C4-2B (cell line): ENCODE measurements at regions not wholly inside any gene's neighbourhood (a gene's known extent, or its start where the extent isn't known, plus 50 kb on each side); places are given as distances from the start of the nearest gene placed in this dataset.

Experiments used
- ZFX ChIP-seq: fragments of 450-650 bp; IDR thresholded peaks from 2 replicates; pipeline ENCODE4 v1.6.1; 2017
- TF ChIP-seq, protein P1 (sequence below): fragments of 450-650 bp; conservative IDR thresholded peaks from 2 replicates; pipeline ENCODE4 v1.5.1; 2017; ENCODE audit warnings: mild to moderate bottlenecking

DNA sequence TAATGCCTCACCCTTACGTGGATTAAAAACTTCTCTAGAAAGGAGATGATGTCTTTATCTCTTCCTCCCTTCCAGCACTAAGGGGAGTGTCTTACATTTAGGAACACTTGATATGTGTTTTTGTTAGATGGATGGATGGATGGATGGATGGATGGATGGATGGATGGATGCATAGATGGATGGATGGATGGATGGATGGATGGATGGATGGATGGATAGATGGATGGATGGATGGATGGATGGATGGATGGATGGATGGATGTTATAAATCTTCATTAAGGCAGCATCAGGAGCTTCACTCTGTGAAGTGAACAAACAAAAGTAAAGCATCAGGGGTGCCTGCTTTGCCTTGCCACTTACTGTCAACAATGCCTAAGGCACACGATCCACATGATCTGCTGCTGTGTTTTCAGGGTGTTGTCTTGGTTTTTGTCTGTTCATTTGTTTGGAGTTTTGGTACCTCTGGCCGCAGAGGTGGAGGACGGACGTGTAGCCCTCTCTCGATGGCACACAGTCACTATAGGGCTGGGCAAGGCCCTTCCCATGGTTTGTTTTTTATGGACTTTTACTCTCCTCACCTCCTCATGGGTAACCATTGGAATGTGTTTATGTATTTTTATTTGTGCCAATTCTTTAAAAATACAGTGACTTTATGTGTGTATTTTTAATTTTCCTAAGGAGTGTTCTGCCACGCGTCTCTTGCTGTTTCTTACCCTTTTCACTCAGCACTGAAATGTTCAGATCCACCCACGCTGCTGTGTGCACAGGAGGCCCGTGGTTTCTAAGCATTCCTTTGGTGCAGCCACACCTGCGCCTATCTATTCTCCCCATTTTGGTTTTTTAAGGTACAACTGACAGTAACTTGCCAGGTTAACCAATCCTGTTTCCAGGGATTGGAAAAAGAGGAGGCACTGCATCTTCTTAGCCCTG is 91.8 kb upstream of the ENPP6 start:
- TF ChIP-seq, protein P1, sequence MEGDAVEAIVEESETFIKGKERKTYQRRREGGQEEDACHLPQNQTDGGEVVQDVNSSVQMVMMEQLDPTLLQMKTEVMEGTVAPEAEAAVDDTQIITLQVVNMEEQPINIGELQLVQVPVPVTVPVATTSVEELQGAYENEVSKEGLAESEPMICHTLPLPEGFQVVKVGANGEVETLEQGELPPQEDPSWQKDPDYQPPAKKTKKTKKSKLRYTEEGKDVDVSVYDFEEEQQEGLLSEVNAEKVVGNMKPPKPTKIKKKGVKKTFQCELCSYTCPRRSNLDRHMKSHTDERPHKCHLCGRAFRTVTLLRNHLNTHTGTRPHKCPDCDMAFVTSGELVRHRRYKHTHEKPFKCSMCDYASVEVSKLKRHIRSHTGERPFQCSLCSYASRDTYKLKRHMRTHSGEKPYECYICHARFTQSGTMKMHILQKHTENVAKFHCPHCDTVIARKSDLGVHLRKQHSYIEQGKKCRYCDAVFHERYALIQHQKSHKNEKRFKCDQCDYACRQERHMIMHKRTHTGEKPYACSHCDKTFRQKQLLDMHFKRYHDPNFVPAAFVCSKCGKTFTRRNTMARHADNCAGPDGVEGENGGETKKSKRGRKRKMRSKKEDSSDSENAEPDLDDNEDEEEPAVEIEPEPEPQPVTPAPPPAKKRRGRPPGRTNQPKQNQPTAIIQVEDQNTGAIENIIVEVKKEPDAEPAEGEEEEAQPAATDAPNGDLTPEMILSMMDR = no peak
- TF ChIP-seq ZFX = no peak
